ENCODE measurements at regions not wholly inside any gene's neighbourhood (a gene's known extent, or its start where the extent isn't known, plus 50 kb on each side); places are given as distances from the start of the nearest gene placed in this dataset.

- TF ChIP-seq GATA1 (IDR thresholded peaks at IDR 0.05; ENCODE audit: low read depth, low read length) (no peak), POLR2A (IDR thresholded peaks at IDR 0.05; ENCODE audit: low read length) (no peak)
- DNase-seq: no peak
Observed at GRCh38 chr1:93013145-93014065, 52.1 kb upstream of the DIPK1A start.

GRCh38 chr1:93014168-93014567, 52.9 kb upstream of the DIPK1A start:
- no peak for DNase-seq
- TF ChIP-seq POLR2A (IDR thresholded peaks at IDR 0.05; ENCODE audit: low read length) (no peak), GATA1 (IDR thresholded peaks at IDR 0.05; ENCODE audit: low read depth, low read length) (no peak)

GRCh38 chr1:93015590-93015989, 54.3 kb upstream of the DIPK1A start:
- TF ChIP-seq POLR2A (IDR thresholded peaks at IDR 0.05; ENCODE audit: low read length) (no peak), GATA1 (IDR thresholded peaks at IDR 0.05; ENCODE audit: low read depth, low read length) (no peak)
- DNase-seq: no peak

- no peak for TF ChIP-seq POLR2A (IDR thresholded peaks at IDR 0.05; ENCODE audit: low read length)
- no peak for TF ChIP-seq GATA1 (IDR thresholded peaks at IDR 0.05; ENCODE audit: low read depth, low read length)
Observed at GRCh38 chr1:93016171-93016570, 54.9 kb upstream of the DIPK1A start.

GRCh38 chr1:93021539-93022134, 57.4 kb upstream of the MTF2 start:
- peak; percentile 58 to 66 for DNase-seq

More at GRCh38 chr1:93016171-93016570, 54.9 kb upstream of the DIPK1A start:
- no peak for DNase-seq

GRCh38 chr1:93022580-93022979, 56.5 kb upstream of the MTF2 start:
- no peak for DNase-seq
- TF ChIP-seq POLR2A (IDR thresholded peaks at IDR 0.05; ENCODE audit: low read length) (no peak), GATA1 (IDR thresholded peaks at IDR 0.05; ENCODE audit: low read depth, low read length) (no peak)

More at GRCh38 chr1:93021539-93022134, 57.4 kb upstream of the MTF2 start:
- TF ChIP-seq GATA1 (IDR thresholded peaks at IDR 0.05; ENCODE audit: low read depth, low read length): no peak
- TF ChIP-seq POLR2A (IDR thresholded peaks at IDR 0.05; ENCODE audit: low read length): no peak

DNA sequence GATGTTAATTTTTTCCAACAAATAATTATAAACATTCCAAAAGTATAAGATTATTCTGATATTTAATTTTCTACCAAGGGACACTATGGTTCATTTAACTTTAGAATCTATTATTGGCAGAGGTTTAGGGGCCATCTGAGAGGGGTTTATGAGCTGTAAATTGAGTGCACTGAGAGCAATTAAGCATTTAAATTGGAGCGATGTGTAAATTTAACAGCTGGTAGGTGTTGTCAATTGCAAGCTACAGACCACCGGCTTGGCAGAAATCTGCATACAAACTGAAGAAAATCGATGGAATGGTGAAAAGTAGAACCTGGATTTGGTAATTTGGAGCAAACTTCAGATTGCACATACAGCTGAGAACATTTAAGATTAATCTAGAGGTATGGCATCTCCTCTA, 55.8 kb upstream of the MTF2 start:
- DNase-seq: no peak
- no peak for TF ChIP-seq GATA1 (IDR thresholded peaks at IDR 0.05; ENCODE audit: low read depth, low read length)
- no peak for TF ChIP-seq POLR2A (IDR thresholded peaks at IDR 0.05; ENCODE audit: low read length)

- DNase-seq: peak in 1 of 2 experiments; percentile 22
- TF ChIP-seq POLR2A (IDR thresholded peaks at IDR 0.05; ENCODE audit: low read length) (no peak), GATA1 (IDR thresholded peaks at IDR 0.05; ENCODE audit: low read depth, low read length) (no peak)
Observed at GRCh38 chr1:93025572-93025971, 53.5 kb upstream of the MTF2 start.

DNA sequence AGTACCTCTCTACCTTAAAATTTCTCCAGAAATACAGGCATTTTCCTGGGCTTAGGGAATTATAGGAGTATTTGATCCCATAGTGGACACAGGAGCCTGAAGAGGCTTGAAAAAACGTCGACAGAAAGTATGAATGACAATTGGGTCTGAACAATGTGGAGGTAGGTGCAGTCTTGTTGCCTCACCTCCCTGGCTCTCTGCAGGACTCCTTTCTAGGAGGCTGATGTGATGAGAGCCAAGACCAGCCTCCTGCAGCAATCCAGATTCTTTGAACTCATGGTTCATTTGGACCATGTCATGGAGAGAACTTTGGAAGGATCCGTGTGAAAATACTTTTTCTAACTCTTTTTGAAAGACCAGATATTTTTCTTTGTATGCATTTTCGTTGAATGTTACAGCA, 50.5 kb upstream of the MTF2 start:
- no peak for TF ChIP-seq GATA1 (IDR thresholded peaks at IDR 0.05; ENCODE audit: low read depth, low read length)
- no peak for TF ChIP-seq POLR2A (IDR thresholded peaks at IDR 0.05; ENCODE audit: low read length)
- DNase-seq: no peak

All from erythroblast (primary cell).